WTC11 (cell line): ENCODE measurements at regions not wholly inside any gene's neighbourhood (a gene's known extent, or its start where the extent isn't known, plus 50 kb on each side); places are given as distances from the start of the nearest gene placed in this dataset.

ENCODE experiments used
- MYBL2 ChIP-seq: sonication (generic); formaldehyde crosslinking; IDR thresholded peaks from 2 replicates; pipeline ENCODE4 v1.8.1; 2023; ENCODE audit warnings: mild to moderate bottlenecking, moderate library complexity, missing genetic modification reagents
- ZNF416 ChIP-seq: fragments of 250-450 bp; sonication (Bioruptor Pico); IDR thresholded peaks from 2 replicates; pipeline ENCODE4 v1.9.0; 2021; ENCODE audit warnings: mild to moderate bottlenecking, inconsistent platforms
- ZSCAN18 ChIP-seq: fragments of 250-450 bp; sonication (Bioruptor Pico); IDR thresholded peaks from 2 replicates; pipeline ENCODE4 v2.1.2; 2022; ENCODE audit warnings: mild to moderate bottlenecking, moderate library complexity

- TF ChIP-seq ZSCAN18 (CRISPR knock-in tag) (no peak), ZNF416 (CRISPR knock-in tag) (no peak), MYBL2 (CRISPR knock-in tag) (no peak)
Measured at GRCh38 chr20:21450572-21450971, 53.2 kb upstream of the NKX2-4 start (continued).
